ENCODE measurements at regions not wholly inside any gene's neighbourhood (a gene's known extent, or its start where the extent isn't known, plus 50 kb on each side); places are given as distances from the start of the nearest gene placed in this dataset.

GRCh38 chr2:236718207-236718992, 148.8 kb downstream of the ACKR3 start:
- CTCF ChIA-PET = no interaction called here

DNA sequence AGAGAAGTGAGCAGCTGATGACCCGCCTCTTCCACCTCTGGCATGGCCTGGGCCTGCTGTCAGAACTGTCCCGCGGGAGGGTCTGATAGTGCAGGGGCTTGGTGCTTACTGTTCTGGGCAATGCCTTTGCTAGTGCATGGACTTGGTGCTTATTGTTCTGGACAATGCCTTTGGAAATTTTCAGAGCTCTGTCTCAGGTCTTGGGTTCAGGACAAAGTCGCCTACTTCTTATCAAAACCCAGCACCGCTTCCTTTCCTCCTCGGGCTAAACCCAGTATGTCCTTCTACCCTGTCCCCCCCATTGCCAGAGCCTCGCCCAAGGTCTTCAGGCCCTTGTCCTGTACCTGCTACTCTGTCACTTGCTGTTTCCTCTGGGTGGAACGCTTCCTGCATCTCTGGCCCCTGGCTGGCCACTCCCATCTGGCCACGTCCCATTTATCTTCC, 149.6 kb downstream of the ACKR3 start:
- Mint-ChIP-seq H3K27ac (ENCODE audit: low read depth, unreplicated experiment) (no peak overlapping the region), H3K27me3 (ENCODE audit: insufficient read depth, unreplicated experiment) (no peaks in the 10 kb centered on the region), H3K4me1 (ENCODE audit: insufficient read depth, unreplicated experiment) (peaks cover 26% of the 10 kb centered on the region), H3K9me3 (ENCODE audit: unreplicated experiment) (no peaks in the 10 kb centered on the region), H3K36me3 (ENCODE audit: insufficient read depth, unreplicated experiment) (peaks cover 5% of the 10 kb centered on the region), H3K4me3 (ENCODE audit: unreplicated experiment) (no peak overlapping the region)
- no peak for DNase-seq (ENCODE audit: unreplicated experiment)
- intact Hi-C loops (cut with micrococcal nuclease) = loop anchor here (10.0 kb wide), 1 partner anchor 156 kb away; no protein-coding TSS in a partner anchor
- TF ChIP-seq CTCF (IDR thresholded peaks at IDR 0.05; ENCODE audit: unreplicated experiment) = no peak
- ChIA-PET POLR2A (interaction anchor here (0.7 to 1.0 kb wide), 2 partner anchors 13 to 24 kb away, joined by 3 read pairs; no protein-coding TSS in a partner anchor), CTCF (interaction anchor here (0.7 kb wide), 1 partner anchor 131 kb away, joined by 3 read pairs; no protein-coding TSS in a partner anchor)
- BruUV-seq (replicated peaks) = no TSS peak

More at GRCh38 chr2:236718207-236718992, 148.8 kb downstream of the ACKR3 start:
- Mint-ChIP-seq H3K36me3 (ENCODE audit: insufficient read depth, unreplicated experiment) (peaks cover 5% of the 10 kb centered on the region), H3K9me3 (ENCODE audit: unreplicated experiment) (no peaks in the 10 kb centered on the region), H3K27me3 (ENCODE audit: insufficient read depth, unreplicated experiment) (no peaks in the 10 kb centered on the region), H3K4me1 (ENCODE audit: insufficient read depth, unreplicated experiment) (peaks cover 31% of the 10 kb centered on the region), H3K4me3 (ENCODE audit: unreplicated experiment) (no peak overlapping the region), H3K27ac (ENCODE audit: low read depth, unreplicated experiment) (no peak overlapping the region)
- BruUV-seq (replicated peaks) = no TSS peak
- POLR2A ChIA-PET = interaction anchor here (1.0 kb wide), 1 partner anchor 25 kb away, joined by 3 read pairs; no protein-coding TSS in a partner anchor
- TF ChIP-seq CTCF (IDR thresholded peaks at IDR 0.05; ENCODE audit: unreplicated experiment) = no peak
- intact Hi-C loops (cut with micrococcal nuclease) = loop anchor here (10.0 kb wide), 1 partner anchor 156 kb away; no protein-coding TSS in a partner anchor
- peak; percentile 43 for DNase-seq (ENCODE audit: unreplicated experiment)

DNA sequence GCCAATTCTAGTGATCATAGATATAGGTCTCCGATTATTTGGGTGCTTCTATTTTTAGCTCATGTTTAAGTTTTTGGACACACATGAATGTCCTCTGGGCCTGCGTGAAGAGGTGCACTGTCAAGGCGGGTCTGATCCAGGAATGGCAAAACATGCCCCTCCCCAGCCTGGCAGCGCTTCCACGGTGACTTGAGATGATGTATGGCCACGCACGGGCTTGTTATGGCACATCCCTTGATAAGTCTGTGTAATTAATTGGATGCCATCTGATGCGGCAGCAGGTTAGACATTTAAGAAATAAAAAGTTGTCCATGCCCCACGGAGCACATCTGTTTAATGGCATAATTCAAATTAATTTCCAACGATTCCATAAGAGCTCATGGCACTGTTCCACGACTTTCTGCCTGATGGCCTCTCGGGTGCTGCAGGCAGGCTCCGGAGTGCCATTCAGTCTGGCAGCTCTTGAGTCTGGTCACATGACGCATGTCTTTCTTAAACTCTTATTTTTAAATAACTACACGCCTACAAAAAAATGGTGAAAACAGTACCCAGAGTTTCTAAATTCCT, 151.4 kb downstream of the ACKR3 start:
- ChIA-PET POLR2A (interaction anchor here (0.6 to 0.7 kb wide), 2 partner anchors 23 to 29 kb away, joined by 3 to 4 read pairs; no protein-coding TSS in a partner anchor), CTCF (no interaction called here)
- peak; percentile 13 for DNase-seq (ENCODE audit: unreplicated experiment)
- intact Hi-C loops (cut with micrococcal nuclease) = no loop called here
- no peaks in the 10 kb centered on the region for H3K36me3 Mint-ChIP-seq (ENCODE audit: insufficient read depth, unreplicated experiment)
- H3K4me1 Mint-ChIP-seq (ENCODE audit: insufficient read depth, unreplicated experiment) = peaks cover 25% of the 10 kb centered on the region
- H3K27ac Mint-ChIP-seq (ENCODE audit: low read depth, unreplicated experiment) = no peak overlapping the region
- no peak for TF ChIP-seq CTCF (IDR thresholded peaks at IDR 0.05; ENCODE audit: unreplicated experiment)
- H3K27me3 Mint-ChIP-seq (ENCODE audit: insufficient read depth, unreplicated experiment) = no peaks in the 10 kb centered on the region
- BruUV-seq (replicated peaks) = no TSS peak
- no peaks in the 10 kb centered on the region for H3K9me3 Mint-ChIP-seq (ENCODE audit: unreplicated experiment)
- H3K4me3 Mint-ChIP-seq (ENCODE audit: unreplicated experiment) = no peak overlapping the region

DNA sequence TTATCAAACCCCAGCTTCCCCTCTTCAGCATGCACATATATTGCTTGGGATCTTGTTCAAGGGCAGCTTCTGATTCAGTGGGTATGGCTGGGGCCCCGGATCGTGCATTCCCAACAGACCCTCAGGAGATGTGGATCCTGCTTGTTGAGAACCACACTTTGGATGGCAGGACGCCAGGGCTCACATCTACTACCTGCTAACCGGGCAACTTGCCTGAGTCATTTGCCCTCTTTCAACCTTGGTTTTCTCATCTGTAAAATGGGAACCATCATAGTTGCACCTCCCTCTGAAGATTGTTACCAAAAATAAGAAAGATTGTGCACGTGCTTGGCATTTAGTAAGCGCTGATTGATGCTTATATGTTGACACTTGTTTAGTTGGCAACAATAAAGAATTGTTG, 154.6 kb downstream of the ACKR3 start:
- no peak overlapping the region for H3K27ac Mint-ChIP-seq (ENCODE audit: low read depth, unreplicated experiment)
- H3K4me1 Mint-ChIP-seq (ENCODE audit: insufficient read depth, unreplicated experiment) = peaks cover 12% of the 10 kb centered on the region

More for the DNA sequence above, 154.6 kb downstream of the ACKR3 start:
- no peak overlapping the region for H3K4me3 Mint-ChIP-seq (ENCODE audit: unreplicated experiment)
- H3K36me3 Mint-ChIP-seq (ENCODE audit: insufficient read depth, unreplicated experiment) = no peaks in the 10 kb centered on the region
- intact Hi-C loops (cut with micrococcal nuclease) = no loop called here
- no TSS peak for BruUV-seq (replicated peaks)
- POLR2A ChIA-PET = no interaction called here
- CTCF ChIA-PET = no interaction called here
- H3K27me3 Mint-ChIP-seq (ENCODE audit: insufficient read depth, unreplicated experiment) = no peaks in the 10 kb centered on the region
- H3K9me3 Mint-ChIP-seq (ENCODE audit: unreplicated experiment) = no peaks in the 10 kb centered on the region
- TF ChIP-seq CTCF (IDR thresholded peaks at IDR 0.05; ENCODE audit: unreplicated experiment) = no peak
- no peak for DNase-seq (ENCODE audit: unreplicated experiment)

All from MCF 10A (cell line).